Prostate gland (tissue), 2 donors: ENCODE measurements at regions not wholly inside any gene's neighbourhood (a gene's known extent, or its start where the extent isn't known, plus 50 kb on each side); places are given as distances from the start of the nearest gene placed in this dataset.

ENCODE experiments used
- DNase-seq: peaks from one replicate; pipeline ENCODE4 v3.0.0-alpha.2; 2019; ENCODE audit warnings: low spot score
- H3K27ac ChIP-seq, 2 donors: fragments of 200-600 bp; sonication (generic); 2 replicates each; pipeline ENCODE4 v1.5.1; 2017 to 2019
- H3K27me3 ChIP-seq: fragments of 200-600 bp; sonication (generic); replicated peaks from 2 replicates; pipeline ENCODE4 v1.5.1; 2019; ENCODE audit not compliant: insufficient read depth
- H3K36me3 ChIP-seq, 2 donors: fragments of 200-600 bp; sonication (generic); 1 replicate in 1 of 2; 2 replicates in 1 of 2; pipeline versions ENCODE4 v1.5.1 to v1.8.1; 2017 to 2019
- H3K4me1 ChIP-seq: fragments of 200-600 bp; sonication (generic); replicated peaks from 2 replicates; pipeline ENCODE4 v1.5.1; 2019
- H3K4me3 ChIP-seq, 2 donors: fragments of 200-600 bp; sonication (generic); 2 replicates each; pipeline ENCODE4 v1.5.1; 2017 to 2019
- H3K9me3 ChIP-seq: fragments of 200-600 bp; sonication (generic); 2 replicates; pipeline ENCODE4 v1.5.1; 2017
- CTCF ChIP-seq, 4 experiments: fragments of 200-600 bp in 2 of 4; fragments of 450-650 bp in 2 of 4; sonication (generic) in 2 of 4; IDR thresholded peaks; 1 replicate in 3 of 4; 2 replicates in 1 of 4; pipeline ENCODE4 v1.5.1; 2016 to 2019; ENCODE audit warnings: antibody characterized with exemption in 4 of 4, mild to moderate bottlenecking in 2 of 4, moderate library complexity in 2 of 4
- POLR2A ChIP-seq: fragments of 450-650 bp; IDR thresholded peaks from one replicate; pipeline ENCODE4 v1.6.1; 2016; ENCODE audit warnings: antibody characterized with exemption, mild to moderate bottlenecking
- POLR2AphosphoS5 ChIP-seq: sonication (generic); formaldehyde crosslinking; IDR thresholded peaks from one replicate; pipeline ENCODE4 v1.6.1; 2017; ENCODE audit warnings: antibody characterized with exemption
- WGBS: methylation state at CpG from one replicate; pipeline ENCODE4 v1.1.5; 2018; 5-methylcytosine and 5-hydroxymethylcytosine counted together
- intact Hi-C: fragments of 100-400 bp; cut with DNase I; formaldehyde crosslinking; loops from one replicate; pipeline ENCODE4 v1.14.2; 2022

- H3K4me1 ChIP-seq = peaks cover 9% of the 10 kb centered on the region
- intact Hi-C loops = loop anchor here (5.0 kb wide), 2 partner anchors 248 to 358 kb away; partner anchors contain the start of gene IRF2BP2
- peak overlapping the region; percentile 72 for H3K27ac ChIP-seq
- no peaks in the 10 kb centered on the region for H3K27me3 ChIP-seq
- 6% methylated on average over 4 of the region's 4 CpGs for WGBS
- no peak for TF ChIP-seq CTCF (IDR thresholded peaks at IDR 0.05)
- TF ChIP-seq POLR2A = no peak
- no peak for TF ChIP-seq POLR2AphosphoS5
- no peak overlapping the region for H3K4me3 ChIP-seq
- no peak for DNase-seq
- no peaks in the 10 kb centered on the region for H3K9me3 ChIP-seq
- H3K36me3 ChIP-seq = no peaks in the 10 kb centered on the region
Observed at GRCh38 chr1:234970401-234970730, 158.3 kb downstream of the TOMM20 start.

DNA sequence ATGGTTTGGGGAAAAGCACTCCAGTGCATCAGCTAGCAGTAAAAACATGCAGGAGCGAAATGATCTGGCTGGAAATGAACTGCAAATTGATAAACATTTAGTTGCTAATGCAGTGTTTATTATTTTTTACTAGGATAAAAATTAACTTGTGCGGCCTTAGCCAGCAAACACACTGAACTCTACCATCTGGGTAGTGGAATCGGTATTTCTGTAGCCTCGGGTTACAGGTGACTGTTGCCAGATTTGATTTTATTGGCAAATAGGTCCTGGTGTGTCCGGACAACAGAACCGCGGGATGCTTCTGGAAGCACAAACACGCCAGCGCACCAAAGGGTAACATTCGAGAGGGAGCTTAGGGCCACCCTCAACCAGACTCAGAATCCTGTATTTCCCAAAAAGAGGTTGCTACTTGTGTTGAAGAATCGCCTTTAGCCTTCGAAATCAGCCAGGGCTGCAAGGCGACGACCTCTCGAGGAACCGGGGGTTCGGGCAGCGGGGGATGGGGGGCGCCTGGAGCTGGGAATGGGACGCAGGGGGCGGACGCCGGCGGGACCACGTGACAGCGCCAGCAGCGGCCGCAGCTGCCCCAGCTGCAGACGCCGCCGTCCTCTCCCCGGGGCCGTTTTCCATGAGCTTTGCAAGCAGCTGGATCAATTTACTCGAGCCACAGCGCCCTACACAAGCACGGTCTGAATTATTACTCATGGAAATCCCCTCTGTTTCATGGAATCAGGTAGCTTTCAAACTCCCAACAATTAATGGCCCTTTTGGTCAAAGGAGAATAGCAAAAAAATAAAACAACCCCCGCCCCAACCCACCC lies 158.8 kb downstream of the TOMM20 start:
- 7% methylated on average over 35 of the region's 37 CpGs for WGBS
- Histone ChIP-seq H3K36me3 (no peaks in the 10 kb centered on the region), H3K9me3 (no peaks in the 10 kb centered on the region), H3K4me1 (peaks cover 9% of the 10 kb centered on the region), H3K4me3 (peak overlapping the region in 1 of 2 donors; percentile 13), H3K27me3 (no peaks in the 10 kb centered on the region), H3K27ac (peak overlapping the region; percentile 72)
- no peak for TF ChIP-seq POLR2AphosphoS5
- no peak for TF ChIP-seq CTCF (IDR thresholded peaks at IDR 0.05)
- TF ChIP-seq POLR2A = no peak
- DNase-seq = no peak
- intact Hi-C loops = loop anchor here (5.0 kb wide), 2 partner anchors 247 to 357 kb away; partner anchors contain the start of gene IRF2BP2

DNA sequence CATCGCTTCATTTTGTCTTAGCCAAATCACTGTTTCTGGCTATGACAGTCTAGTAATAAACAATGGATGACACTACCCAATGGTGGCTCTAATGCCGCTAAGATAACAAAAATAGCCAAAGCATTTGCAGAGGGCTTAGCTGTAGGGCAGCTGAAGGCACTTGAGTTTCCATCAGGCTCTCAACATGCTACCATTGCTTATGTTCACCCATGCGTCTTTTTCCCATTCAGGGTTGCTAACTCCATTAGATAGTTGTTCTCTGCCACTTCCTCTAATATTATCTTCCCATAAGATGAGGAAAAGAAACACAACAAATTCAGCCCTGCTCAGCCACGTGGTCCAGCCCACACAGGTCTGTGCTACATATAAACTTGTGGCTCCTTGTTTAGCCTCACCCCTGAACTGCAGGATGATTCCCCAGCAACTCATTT lies 159.6 kb downstream of the TOMM20 start:
- TF ChIP-seq CTCF (IDR thresholded peaks at IDR 0.05) (no peak), POLR2AphosphoS5 (no peak), POLR2A (no peak)
- Histone ChIP-seq H3K36me3 (no peaks in the 10 kb centered on the region), H3K27me3 (no peaks in the 10 kb centered on the region), H3K9me3 (no peaks in the 10 kb centered on the region), H3K4me3 (no peak overlapping the region), H3K27ac (peak overlapping the region; percentile 72), H3K4me1 (peaks cover 9% of the 10 kb centered on the region)
- no peak for DNase-seq
- intact Hi-C loops = no loop called here
- WGBS = 64% methylated on average over 4 of the region's 4 CpGs

DNA sequence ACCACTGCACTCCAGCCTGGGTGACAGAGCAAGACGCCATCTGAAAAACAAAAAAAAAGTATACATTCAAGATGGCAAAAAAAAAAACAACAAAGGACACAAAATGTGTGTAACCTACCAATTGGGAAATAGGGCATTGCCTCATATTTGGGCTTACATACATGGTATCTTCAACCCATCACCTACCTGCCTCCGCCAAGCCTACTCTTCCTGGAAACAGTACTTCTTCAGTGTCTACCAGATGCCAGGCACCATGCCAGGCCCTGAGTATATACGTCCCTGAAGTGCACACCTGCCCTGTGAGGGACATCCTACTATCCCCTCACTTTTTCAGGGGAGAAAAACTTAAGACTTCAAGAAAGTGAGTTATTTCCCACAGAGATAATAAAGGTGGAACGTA lies 160.2 kb downstream of the TOMM20 start:
- WGBS = 87% methylated on average over 4 of the region's 4 CpGs
- Histone ChIP-seq H3K4me1 (peaks cover 9% of the 10 kb centered on the region), H3K27ac (no peak overlapping the region), H3K4me3 (no peak overlapping the region), H3K36me3 (no peaks in the 10 kb centered on the region), H3K9me3 (no peaks in the 10 kb centered on the region), H3K27me3 (no peaks in the 10 kb centered on the region)
- intact Hi-C loops = no loop called here
- no peak for TF ChIP-seq CTCF (IDR thresholded peaks at IDR 0.05)
- TF ChIP-seq POLR2AphosphoS5 = no peak
- no peak for TF ChIP-seq POLR2A
- DNase-seq = no peak

- TF ChIP-seq CTCF (IDR thresholded peaks at IDR 0.05) (no peak), POLR2A (no peak), POLR2AphosphoS5 (no peak)
- WGBS = 94% methylated on average over 13 of the region's 13 CpGs
- Histone ChIP-seq H3K27me3 (no peaks in the 10 kb centered on the region), H3K27ac (no peak overlapping the region), H3K9me3 (no peaks in the 10 kb centered on the region), H3K4me1 (peaks cover 20% of the 10 kb centered on the region), H3K4me3 (no peak overlapping the region), H3K36me3 (no peaks in the 10 kb centered on the region)
- intact Hi-C loops = no loop called here
- DNase-seq = no peak
Observed at GRCh38 chr1:234967121-234967520, 161.5 kb downstream of the TOMM20 start.
